Fibroblast of skin of abdomen (primary cell): ENCODE measurements at regions not wholly inside any gene's neighbourhood (a gene's known extent, or its start where the extent isn't known, plus 50 kb on each side); places are given as distances from the start of the nearest gene placed in this dataset.
A peak's percentile ranks its signal among the peaks of the same experiment; 100 is the strongest.

Experiments used
- DNase-seq: peaks from one replicate; pipeline ENCODE4 v3.0.0-alpha.2; 2013

- no peak for DNase-seq
Measured at GRCh38 chr15:77819048-77819850, 186.5 kb upstream of the LINGO1 start.

DNA sequence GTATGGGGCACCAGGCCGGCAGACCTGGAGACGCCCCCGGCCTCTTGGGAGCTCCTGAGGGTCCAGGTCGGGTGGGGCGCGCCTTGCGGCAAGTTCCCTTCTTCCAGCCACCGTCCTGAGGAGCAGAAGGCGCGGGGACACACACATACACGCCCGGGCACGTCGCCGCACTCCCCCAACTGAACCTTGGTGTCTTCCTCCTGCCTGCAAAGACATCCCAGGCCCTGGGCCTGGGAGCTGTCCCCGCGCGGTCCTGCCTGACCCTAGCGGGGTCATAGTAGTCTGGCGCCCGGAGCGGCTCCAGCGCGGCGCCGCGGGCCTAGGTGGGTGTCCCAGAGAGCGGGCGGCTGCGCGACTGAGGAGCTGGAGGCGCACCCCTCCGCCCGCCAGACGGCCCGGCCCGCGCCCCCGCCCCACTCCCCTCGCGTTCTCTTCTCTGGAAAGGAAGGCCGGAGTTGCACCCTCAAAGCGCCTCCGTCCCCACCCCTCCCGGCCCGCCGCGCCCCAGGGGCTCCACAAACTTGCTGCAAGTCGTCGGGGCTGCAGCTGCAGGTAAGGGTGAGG, 185.9 kb upstream of the LINGO1 start:
- DNase-seq = no peak

GRCh38 chr15:77817434-77817833, 184.7 kb upstream of the LINGO1 start:
- DNase-seq = no peak

DNA sequence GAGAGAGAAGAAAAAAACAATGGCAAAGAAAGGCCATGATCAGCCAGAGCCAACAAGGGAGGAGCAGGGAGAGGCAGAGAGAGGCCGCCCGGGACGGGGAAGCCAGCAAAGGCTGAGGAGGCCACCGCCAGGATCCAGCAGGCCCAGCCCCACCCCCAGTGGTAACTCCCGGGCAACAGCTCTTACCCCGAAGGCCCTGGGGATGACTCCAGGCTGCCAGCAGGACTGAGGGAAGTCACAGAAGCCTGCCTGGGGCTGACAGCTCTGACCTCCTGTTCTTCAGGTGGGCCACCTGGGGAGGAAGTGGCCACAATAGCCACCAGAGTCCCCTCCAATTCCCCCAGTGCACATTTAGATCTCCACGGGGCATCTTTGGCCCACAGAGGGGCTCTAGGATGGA, 184.3 kb upstream of the LINGO1 start:
- no peak for DNase-seq

- DNase-seq = no peak
Measured at GRCh38 chr15:77815015-77815414, 182.3 kb upstream of the LINGO1 start.

DNA sequence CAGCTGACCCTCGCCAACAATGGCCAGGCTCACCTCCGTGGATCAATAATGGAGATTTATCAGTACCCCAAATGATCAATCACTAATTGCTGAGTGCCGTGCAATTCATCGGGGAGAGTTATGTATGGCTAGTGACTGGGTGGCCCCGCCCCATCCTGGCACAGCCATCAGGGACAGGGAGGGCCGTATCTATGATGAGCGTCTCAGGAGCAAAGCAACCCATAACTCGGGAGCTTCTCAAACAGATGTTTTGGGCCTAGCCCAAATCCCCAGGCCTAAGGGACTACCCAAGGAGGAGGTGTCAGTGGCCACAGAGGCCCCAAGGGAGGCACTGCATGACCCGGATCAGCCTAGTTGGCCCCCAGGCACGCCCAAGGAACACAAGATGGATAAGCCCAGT, 180.0 kb upstream of the LINGO1 start:
- no peak for DNase-seq

- no peak for DNase-seq
Measured at GRCh38 chr15:77811270-77811669, 178.6 kb upstream of the LINGO1 start.

- peak; percentile 9 for DNase-seq
Measured at GRCh38 chr15:77810130-77810571, 177.4 kb upstream of the LINGO1 start.

- no peak for DNase-seq
Measured at GRCh38 chr15:77808581-77809177, 176.0 kb upstream of the LINGO1 start.

GRCh38 chr15:77808075-77808474, 175.4 kb upstream of the LINGO1 start:
- no peak for DNase-seq

GRCh38 chr15:77807611-77808010, 174.9 kb upstream of the LINGO1 start:
- no peak for DNase-seq

GRCh38 chr15:77807115-77807514, 174.4 kb upstream of the LINGO1 start:
- no peak for DNase-seq

GRCh38 chr15:77804210-77804609, 171.5 kb upstream of the LINGO1 start:
- no peak for DNase-seq

GRCh38 chr15:77803487-77803886, 170.8 kb upstream of the LINGO1 start:
- no peak for DNase-seq

DNA sequence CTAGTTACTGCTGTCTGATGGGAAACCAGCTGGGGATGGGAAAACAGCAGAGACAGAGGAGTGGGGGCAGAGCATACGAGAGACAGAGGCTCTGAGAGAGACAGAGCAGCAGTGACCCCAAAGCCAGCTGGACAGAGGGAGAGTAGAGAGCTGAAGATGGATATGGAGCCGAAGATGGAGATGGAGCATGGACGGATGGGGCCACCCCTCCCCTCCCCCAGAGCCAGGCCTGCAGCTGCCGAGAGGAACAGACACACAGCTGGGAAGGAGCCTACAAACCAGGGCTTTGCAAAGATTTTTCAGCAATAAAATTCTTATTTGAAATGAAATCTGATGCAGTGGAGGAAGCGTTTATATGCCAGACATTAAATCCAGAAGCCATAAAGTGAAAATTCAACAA, 167.6 kb upstream of the LINGO1 start:
- DNase-seq = no peak

DNA sequence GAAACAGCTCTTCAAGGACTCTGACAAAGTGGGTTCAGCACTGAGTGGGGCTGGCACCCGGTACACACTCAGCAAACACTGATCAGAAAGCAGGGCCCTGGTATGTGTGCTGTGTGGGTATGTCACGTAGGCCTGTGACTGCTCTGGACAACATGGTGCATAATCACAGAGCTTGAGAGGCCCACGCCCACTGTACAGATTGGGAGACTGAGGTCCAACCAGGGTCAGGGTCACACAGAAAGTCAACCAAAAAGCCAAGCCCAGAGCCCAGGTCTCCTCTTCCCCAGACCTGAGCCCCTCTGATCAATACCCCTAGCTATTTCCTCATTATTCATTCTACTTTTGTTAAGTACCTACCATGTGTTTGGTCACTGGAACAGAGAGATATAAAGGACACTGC, 166.1 kb upstream of the LINGO1 start:
- DNase-seq = no peak

- DNase-seq = no peak
Measured at GRCh38 chr15:77798151-77798835, 165.6 kb upstream of the LINGO1 start.

GRCh38 chr15:77797270-77797669, 164.6 kb upstream of the LINGO1 start:
- no peak for DNase-seq

DNA sequence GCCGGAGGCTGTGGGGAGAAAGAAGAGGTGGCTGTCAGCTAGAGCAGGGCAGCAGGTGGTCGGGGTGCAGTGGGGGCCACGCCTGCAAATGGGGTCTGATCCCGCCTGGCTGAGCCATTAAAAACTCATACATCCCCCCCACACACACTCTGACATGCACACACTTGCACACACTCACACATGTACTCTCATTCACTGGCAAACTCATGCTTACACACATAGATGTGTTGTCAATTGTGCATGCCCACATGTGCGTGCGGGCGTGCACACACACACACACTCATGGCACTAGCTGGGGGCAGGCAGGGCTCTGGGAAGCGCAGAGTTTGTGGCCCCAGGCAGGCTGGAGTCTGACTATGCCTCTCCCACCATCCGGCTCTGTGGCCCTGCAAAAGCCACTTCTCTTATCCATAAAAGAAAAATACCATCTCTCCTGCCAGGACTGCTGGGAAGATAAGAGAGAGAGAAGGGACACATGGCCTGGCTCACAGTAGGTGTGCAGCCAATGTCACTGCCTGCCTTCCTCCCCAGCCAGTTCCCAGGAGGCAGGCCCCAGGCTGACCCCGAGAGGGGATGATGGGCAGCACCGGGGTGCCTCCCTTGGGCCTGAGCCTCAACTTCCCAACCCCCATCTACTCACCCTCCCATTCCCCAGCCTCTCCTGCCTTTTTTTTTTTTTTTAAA, 163.5 kb upstream of the LINGO1 start:
- DNase-seq = no peak

DNA sequence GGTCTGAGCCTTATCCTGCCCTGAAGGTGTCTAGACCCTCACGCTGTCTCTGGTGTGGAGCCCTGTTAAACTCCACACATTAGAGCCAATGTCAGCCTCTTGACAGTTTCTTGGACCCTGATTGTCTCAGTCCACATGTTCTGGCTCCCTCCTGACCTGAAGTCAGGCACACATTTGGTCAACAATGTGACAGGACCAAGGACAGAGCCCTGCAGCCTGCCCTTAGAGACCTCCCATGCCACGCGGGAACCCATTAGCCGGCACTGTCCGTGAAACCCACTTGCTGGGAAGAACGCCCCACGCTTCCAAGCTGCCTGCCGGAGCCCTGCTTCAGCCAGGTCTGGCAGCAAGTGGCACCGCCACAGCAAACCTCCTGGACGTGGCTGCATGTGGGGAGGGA, 162.7 kb upstream of the LINGO1 start:
- DNase-seq = no peak

DNA sequence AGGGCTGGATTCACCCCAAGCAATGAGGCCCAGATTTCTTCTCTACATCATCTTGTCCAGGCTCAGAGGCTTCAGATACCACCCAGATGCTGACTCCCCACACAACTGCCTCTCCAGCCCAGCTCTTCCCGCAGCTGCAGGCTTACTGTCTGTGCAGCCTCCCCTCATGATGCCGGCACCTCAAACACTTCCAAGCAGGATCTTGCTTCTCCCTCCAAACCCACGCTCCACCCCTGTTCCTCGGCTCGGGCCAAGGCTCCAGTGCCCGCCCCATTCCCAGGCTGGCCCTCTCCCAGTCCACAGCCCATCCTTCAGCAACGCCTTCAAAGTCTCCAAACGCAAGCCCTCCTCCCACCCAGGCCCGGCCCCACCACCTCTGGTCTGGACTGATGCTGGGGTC, 159.2 kb upstream of the LINGO1 start:
- no peak for DNase-seq

- DNase-seq = no peak
Measured at GRCh38 chr15:77790481-77790880, 157.8 kb upstream of the LINGO1 start.

- no peak for DNase-seq
Measured at GRCh38 chr15:77786956-77787355, 154.2 kb upstream of the LINGO1 start.
